Esophagus muscularis mucosa (tissue), 4 donors: ENCODE measurements at regions not wholly inside any gene's neighbourhood (a gene's known extent, or its start where the extent isn't known, plus 50 kb on each side); places are given as distances from the start of the nearest gene placed in this dataset.

Experiments used
- EP300 ChIP-seq: sonication (generic); formaldehyde crosslinking; IDR thresholded peaks from one replicate; pipeline ENCODE4 v1.6.1; 2017; ENCODE audit warnings: antibody characterized with exemption
- POLR2A ChIP-seq: fragments of 450-650 bp; IDR thresholded peaks from one replicate; pipeline ENCODE4 v1.6.1; 2017; ENCODE audit warnings: antibody characterized with exemption, moderate library complexity, mild to moderate bottlenecking, low read depth
- POLR2AphosphoS5 ChIP-seq, 2 donors: sonication (generic); formaldehyde crosslinking; IDR thresholded peaks; one replicate each; pipeline ENCODE4 v1.6.1; 2017; ENCODE audit warnings: antibody characterized with exemption in 2 of 2
- TF ChIP-seq, protein P1 (sequence below), 3 experiments: fragments of 200-600 bp in 2 of 3; fragments of 450-650 bp in 1 of 3; sonication (generic) in 2 of 3; IDR thresholded peaks; one replicate each; pipeline ENCODE4 v1.5.1; 2017 to 2019; ENCODE audit warnings: antibody characterized with exemption in 3 of 3, mild to moderate bottlenecking in 2 of 3, moderate library complexity in 1 of 3

DNA sequence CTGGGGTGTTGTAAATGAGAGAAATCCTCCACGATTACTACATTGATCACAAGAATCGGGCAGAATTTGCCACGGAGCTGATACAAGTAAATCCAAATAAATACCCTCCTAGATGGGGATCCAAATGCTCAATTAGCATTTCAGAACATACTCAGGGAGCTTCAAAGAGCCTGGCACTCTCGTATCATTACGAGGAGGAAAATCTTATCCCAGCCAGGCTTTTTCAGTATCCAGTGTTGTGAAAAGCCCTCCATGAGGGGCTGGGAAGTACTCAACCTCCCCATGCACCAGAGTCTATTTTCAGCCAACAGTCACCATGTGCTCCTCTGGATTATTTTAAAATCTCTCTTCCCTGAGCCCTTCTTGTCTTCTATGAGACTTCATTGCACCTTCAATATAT is 122.6 kb upstream of the ARRDC4 start:
- TF ChIP-seq, protein P1, sequence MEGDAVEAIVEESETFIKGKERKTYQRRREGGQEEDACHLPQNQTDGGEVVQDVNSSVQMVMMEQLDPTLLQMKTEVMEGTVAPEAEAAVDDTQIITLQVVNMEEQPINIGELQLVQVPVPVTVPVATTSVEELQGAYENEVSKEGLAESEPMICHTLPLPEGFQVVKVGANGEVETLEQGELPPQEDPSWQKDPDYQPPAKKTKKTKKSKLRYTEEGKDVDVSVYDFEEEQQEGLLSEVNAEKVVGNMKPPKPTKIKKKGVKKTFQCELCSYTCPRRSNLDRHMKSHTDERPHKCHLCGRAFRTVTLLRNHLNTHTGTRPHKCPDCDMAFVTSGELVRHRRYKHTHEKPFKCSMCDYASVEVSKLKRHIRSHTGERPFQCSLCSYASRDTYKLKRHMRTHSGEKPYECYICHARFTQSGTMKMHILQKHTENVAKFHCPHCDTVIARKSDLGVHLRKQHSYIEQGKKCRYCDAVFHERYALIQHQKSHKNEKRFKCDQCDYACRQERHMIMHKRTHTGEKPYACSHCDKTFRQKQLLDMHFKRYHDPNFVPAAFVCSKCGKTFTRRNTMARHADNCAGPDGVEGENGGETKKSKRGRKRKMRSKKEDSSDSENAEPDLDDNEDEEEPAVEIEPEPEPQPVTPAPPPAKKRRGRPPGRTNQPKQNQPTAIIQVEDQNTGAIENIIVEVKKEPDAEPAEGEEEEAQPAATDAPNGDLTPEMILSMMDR (IDR thresholded peaks at IDR 0.05) = no peak
- TF ChIP-seq POLR2AphosphoS5 (IDR thresholded peaks at IDR 0.05) (no peak), POLR2A (no peak), EP300 (no peak)
